H1 (cell line): ENCODE measurements at regions not wholly inside any gene's neighbourhood (a gene's known extent, or its start where the extent isn't known, plus 50 kb on each side); places are given as distances from the start of the nearest gene placed in this dataset.

Source experiments
- CBX5 ChIP-seq: fragments of 300-800, 300-1000 bp; sonication (generic); IDR thresholded peaks from 2 replicates; pipeline ENCODE4 v1.7.1; 2016; ENCODE audit warnings: antibody characterized with exemption, low read length, low read depth
- KDM5A ChIP-seq: fragments of 200-600 bp; IDR thresholded peaks from 2 replicates; pipeline ENCODE4 v1.7.1; 2012; ENCODE audit warnings: mild to moderate bottlenecking, low read length, inconsistent platforms, mixed read lengths

- no peak for TF ChIP-seq CBX5
- TF ChIP-seq KDM5A, result no peak
Observed at GRCh38 chr7:76133164-76133775, 68.4 kb upstream of the SRRM3 start (continued).
